ENCODE measurements at regions not wholly inside any gene's neighbourhood (a gene's known extent, or its start where the extent isn't known, plus 50 kb on each side); places are given as distances from the start of the nearest gene placed in this dataset.
"Not testable (repeated sequence)": the region's sequence is repeated elsewhere in the genome, so short reads cannot be mapped to it uniquely, and the experiment has no call there.

- peak; percentile 24 for DNase-seq
Observed at GRCh38 chr12:61993734-61994345, 266.4 kb upstream of the USP15 start.

- DNase-seq: no peak
Observed at GRCh38 chr12:61996717-61997116, 263.5 kb upstream of the USP15 start.

DNA sequence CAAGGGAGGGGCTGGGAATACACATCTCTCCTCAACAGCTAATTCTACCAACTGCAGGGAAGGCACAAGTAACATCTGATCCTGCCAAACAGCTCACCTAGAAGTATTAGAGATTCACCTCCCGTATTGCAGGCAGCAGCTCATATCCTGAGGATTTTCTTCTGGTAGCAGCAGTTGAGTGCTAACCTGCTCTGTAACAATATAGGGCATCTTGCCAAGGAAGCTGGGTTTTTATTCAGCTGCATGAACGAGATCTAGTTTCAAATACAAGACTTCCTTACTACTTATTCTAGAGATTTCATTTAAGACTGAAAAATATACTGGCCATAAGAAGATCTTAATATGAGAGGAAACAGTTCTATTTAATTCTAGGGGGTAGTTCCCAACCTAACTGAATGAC, 261.4 kb upstream of the USP15 start:
- no peak for DNase-seq

GRCh38 chr12:61999311-61999710, 260.9 kb upstream of the USP15 start:
- DNase-seq: no peak

DNA sequence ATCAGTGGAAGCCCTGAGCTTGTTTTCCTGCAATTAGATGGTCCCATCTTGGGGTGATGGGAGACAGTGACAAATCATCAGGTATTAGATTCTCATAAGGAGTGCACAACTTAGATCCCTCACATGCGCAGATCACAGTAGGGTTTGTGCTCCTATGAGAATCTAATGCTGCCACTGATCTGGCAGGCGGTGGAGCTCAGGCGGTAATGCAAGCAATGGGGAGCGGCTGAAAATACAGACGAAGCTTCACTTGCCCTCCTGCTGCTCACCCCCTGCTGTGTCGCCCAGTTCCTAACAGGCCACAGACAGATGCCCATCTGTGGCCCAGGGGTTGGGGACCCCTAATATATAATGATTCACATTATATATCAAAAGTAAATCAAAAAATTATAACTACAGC, 258.8 kb upstream of the USP15 start:
- DNase-seq: no peak

- DNase-seq: no peak
Observed at GRCh38 chr12:62003226-62003625, 257.0 kb upstream of the USP15 start.

GRCh38 chr12:62003701-62004100, 256.5 kb upstream of the USP15 start:
- DNase-seq: no peak

DNA sequence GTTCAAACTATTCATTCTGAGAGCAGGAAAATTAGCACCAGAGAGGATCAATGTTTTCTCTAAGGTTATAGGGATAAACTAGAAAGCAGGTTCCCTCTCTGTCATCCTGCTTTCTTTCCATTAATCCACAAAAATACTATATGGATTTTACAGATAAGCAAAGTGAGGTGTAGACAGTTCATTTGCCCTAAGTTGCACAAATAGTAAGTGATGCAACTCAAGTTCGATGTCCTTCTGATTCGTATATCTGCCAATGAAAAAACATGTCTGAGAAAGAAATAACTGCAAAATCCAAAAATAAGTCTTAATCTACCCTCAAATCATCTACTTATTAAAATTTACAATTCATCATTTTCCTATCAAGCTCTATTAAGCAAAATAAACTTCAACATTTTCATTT, 254.6 kb upstream of the USP15 start:
- DNase-seq: no peak

DNA sequence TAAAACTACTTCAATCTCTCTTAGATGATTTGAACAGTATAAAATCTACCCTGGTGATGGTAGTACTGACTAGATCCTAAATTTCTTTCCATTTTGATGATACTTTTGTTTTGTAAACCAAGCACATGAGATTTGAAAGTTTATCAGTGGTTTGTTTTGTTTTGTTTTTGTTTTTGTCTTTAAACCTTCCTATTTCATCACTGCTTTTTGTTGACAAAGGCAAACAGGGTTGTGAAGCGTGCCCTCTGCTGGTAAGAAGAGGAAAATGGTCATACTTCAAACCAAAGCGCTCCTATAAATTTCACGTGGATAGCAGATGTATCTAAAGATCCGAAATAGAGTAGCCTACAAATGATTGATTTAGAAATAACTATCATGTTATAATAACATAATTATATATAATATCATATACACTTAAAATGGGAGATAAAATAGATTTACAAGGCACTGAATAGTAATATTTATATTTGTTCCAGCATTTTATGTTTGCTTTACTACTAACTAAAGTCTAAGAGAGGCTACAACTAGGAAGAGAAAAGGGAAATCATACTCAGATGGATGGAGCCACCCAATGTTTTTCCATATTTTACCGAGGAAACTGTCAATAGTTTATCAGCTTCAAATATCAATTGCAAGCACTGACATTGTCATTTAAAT, 254.0 kb upstream of the USP15 start:
- peak; percentile 26 for DNase-seq

- no peak for DNase-seq
Observed at GRCh38 chr12:62008703-62009102, 251.5 kb upstream of the USP15 start.

- DNase-seq: no peak
Observed at GRCh38 chr12:62009445-62009844, 250.8 kb upstream of the USP15 start.

DNA sequence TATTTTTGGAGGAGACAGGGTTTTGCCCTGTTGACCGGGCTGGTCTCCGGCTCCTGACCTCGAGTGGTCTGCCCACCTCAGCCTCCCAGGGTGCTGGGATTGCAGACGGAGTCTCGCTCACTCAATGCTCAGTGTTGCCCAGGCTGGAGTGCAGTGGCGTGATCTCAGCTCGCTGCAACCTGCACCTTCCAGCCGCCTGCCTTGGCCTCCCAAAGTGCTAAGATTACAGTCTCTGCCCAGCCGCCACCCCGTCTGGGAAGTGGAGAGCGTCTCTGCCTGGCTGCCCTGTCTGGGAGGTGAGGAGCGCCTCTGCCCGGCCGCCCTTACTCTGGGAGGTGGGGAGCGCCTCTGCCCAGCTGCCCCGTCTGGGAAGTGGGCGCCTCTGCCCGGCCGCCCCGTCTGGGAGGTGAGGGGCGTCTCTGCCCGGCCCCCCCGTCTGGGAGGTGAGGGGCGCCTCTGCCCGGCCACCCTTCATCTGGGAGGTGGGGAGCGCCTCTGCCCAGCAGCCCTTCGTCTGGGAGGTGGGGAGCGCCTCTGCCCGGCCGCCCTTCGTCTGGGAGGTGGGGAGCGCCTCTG, 249.8 kb upstream of the USP15 start:
- DNase-seq: not testable (repeated sequence)

DNA sequence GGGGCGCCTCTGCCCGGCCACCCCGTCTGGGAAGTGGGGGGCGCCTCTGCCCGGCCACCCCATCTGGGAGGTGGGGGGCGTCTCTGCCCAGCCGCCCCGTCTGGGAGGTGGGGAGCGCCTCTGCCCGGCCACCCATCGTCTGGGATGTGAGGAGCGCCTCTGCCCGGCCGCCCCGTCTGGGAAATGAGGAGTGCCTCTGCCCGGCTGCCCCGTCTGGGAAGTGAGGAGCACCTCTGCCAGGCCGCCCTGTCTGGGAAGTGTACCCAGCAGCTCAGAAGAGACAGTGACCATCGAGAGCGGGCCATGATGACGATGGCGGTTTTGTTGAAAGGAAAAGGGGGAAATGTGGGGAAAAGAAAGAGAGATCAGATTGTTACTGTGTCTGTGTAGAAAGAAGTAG, 249.2 kb upstream of the USP15 start:
- not testable (repeated sequence) for DNase-seq

- DNase-seq: no peak
Observed at GRCh38 chr12:62014330-62014729, 245.9 kb upstream of the USP15 start.

DNA sequence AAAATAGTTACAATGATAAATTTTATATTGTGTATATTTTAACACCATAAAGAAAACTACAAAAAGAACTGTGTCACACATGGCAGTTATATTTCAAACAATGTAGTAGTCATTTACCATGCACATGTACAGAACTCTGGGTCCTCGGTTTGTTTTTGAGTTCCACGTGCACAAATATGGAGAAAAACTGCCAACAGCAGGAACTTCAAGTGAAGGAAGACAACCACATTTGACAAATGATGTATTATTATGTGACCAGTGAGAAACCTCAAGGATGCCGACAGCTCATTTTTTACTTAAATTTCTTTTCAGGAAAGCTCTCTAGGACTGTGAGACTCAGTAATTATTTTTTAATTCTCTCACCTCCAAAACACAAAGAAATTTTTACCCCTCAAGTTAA, 244.2 kb upstream of the USP15 start:
- DNase-seq: no peak

- no peak for DNase-seq
Observed at GRCh38 chr12:62021808-62022207, 238.4 kb upstream of the USP15 start.

DNA sequence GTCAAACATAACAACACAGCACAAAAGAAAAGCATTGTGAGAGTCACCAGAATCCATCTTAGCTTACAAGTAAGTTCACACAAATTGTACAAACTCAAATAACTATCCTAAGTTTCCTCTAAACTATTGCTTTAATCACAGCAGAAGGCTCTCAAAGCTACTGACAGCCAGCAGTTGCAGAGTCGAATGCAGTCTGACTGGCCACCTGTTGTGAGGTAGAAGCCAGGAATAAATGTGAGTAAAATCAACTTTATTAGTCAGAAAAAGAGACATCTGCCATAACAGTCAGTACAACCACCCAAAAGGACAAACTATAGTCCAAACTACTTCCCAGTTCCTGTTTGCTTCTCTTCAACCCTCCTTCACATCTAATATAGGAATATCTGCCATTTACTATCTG, 231.7 kb upstream of the USP15 start:
- no peak for DNase-seq

DNA sequence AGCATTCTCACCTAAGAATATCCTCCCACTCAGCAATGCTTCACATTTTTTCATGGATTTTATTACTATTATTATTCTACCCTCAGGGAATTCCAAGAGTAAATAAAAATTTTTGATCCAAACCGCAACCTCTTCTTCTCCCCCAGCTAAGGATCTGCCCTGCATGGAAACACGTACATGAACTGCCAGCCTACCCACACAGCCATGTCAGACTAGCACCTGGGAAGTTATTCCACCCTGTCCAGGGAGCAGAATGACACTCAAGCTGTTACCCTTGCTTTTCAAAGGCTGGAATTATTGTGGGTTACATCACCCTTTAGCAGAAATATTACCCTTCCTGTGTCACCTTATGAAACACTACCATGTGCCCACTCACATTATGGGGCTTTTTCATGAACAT, 227.3 kb upstream of the USP15 start:
- DNase-seq: no peak

GRCh38 chr12:62044450-62045135, 215.6 kb upstream of the USP15 start:
- DNase-seq: no peak

- DNase-seq: no peak
Observed at GRCh38 chr12:62045211-62045610, 215.0 kb upstream of the USP15 start.

- no peak for DNase-seq
Observed at GRCh38 chr12:62050785-62051184, 209.4 kb upstream of the USP15 start.

- DNase-seq: no peak
Observed at GRCh38 chr12:62069976-62070375, 190.2 kb upstream of the USP15 start.

- DNase-seq: not testable (repeated sequence)
Observed at GRCh38 chr12:62073236-62073635, 187.0 kb upstream of the USP15 start.

GRCh38 chr12:62075870-62076269, 184.3 kb upstream of the USP15 start:
- DNase-seq: no peak

All from CD4-positive, alpha-beta T cell treated with Interleukin-21 for 1 hour (primary cell).